LNCaP clone FGC (cell line): ENCODE measurements at regions not wholly inside any gene's neighbourhood (a gene's known extent, or its start where the extent isn't known, plus 50 kb on each side); places are given as distances from the start of the nearest gene placed in this dataset.

ENCODE experiments used
- DNase-seq: peaks from one replicate; pipeline ENCODE4 v3.0.0-alpha.2; 2011; ENCODE audit warnings: low read depth
- H3K4me3 ChIP-seq: 2 replicates; pipeline ENCODE4 v1.5.1; 2011; ENCODE audit warnings: mild to moderate bottlenecking, low read depth, low read length, control low read depth
- TF ChIP-seq, protein P1 (sequence below): IDR thresholded peaks from 2 replicates; pipeline ENCODE4 v1.5.1; 2012; ENCODE audit warnings: mild to moderate bottlenecking; ENCODE audit not compliant: control insufficient read depth, insufficient read depth; ENCODE audit errors: extremely low read depth

- no peak for DNase-seq
- no peak overlapping the region for H3K4me3 ChIP-seq
- TF ChIP-seq, protein P1, sequence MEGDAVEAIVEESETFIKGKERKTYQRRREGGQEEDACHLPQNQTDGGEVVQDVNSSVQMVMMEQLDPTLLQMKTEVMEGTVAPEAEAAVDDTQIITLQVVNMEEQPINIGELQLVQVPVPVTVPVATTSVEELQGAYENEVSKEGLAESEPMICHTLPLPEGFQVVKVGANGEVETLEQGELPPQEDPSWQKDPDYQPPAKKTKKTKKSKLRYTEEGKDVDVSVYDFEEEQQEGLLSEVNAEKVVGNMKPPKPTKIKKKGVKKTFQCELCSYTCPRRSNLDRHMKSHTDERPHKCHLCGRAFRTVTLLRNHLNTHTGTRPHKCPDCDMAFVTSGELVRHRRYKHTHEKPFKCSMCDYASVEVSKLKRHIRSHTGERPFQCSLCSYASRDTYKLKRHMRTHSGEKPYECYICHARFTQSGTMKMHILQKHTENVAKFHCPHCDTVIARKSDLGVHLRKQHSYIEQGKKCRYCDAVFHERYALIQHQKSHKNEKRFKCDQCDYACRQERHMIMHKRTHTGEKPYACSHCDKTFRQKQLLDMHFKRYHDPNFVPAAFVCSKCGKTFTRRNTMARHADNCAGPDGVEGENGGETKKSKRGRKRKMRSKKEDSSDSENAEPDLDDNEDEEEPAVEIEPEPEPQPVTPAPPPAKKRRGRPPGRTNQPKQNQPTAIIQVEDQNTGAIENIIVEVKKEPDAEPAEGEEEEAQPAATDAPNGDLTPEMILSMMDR: no peak
Observed at GRCh38 chr5:92911293-92911692, 669.7 kb downstream of the NR2F1-AS1 start.

GRCh38 chr5:92909602-92909962 is 671.4 kb downstream of the NR2F1-AS1 start:
- TF ChIP-seq, protein P1: peak; percentile 57
- H3K4me3 ChIP-seq: no peak overlapping the region
- no peak for DNase-seq

DNA sequence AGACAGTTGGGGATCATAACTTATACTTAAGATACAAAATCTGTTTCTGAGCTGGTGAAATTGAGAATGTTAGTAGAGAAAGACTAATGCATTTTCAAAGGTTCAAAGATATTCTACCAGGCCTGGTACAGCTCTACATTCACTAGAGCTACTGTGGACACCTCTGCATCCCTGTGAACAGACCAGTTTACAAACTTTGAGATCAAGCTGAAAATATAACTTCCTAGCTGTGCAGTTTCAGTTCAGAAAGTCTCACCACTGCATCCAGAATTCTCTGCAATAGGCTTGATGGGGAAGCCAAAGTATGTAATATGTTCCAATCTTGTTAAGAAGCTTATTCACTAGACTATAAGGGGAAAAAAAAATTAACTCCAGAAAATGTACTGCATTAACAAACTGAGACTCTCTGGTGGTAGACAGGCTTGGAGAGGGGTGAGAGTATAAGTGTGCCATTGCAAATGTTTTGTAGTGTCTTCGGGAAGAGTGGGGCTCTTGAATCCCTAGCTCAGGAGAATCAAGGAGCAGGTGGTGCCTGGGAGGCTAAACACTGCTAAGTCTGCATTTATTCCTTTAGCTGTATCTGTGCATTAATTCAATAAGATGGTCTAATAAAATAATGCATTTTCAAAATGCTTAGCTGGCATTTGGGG is 671.9 kb downstream of the NR2F1-AS1 start:
- DNase-seq: no peak
- H3K4me3 ChIP-seq: no peak overlapping the region
- TF ChIP-seq, protein P1: no peak

DNA sequence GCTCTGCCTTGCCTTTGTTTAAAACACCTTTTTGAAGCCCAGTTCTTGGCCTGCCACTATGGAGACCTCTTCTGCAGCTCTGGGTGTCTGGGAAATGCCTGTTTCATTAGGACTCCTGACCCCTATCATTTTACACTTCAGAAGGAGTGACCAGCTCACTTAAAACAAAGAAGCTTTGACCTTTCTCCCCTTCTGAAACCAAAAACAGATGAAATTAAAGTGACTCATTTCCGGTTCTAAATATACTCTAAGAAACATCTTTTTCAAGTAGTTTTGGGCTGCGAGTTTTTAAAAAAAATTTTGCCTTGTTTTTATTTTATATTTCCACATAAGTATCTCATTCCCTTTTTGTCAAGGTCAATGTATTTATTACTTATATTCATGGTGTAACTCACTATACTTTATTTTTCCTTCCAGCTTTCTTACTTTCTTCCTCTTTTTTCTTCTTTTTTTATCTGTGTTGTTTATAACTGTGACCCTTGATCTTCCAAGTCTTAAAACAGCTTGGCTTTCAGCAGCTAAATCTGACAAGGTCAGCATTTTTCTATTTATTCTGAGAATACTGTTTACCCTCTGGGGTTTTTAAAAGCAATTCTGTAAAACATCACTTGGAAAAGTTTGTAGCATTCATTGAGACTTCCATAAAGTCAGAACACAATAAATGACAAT is 672.9 kb downstream of the NR2F1-AS1 start:
- peak; percentile 4 for DNase-seq
- TF ChIP-seq, protein P1: no peak
- no peak overlapping the region for H3K4me3 ChIP-seq

- DNase-seq: no peak
- no peak overlapping the region for H3K4me3 ChIP-seq
- TF ChIP-seq, protein P1: no peak
Observed at GRCh38 chr5:92906798-92907376, 674.1 kb downstream of the NR2F1-AS1 start.

DNA sequence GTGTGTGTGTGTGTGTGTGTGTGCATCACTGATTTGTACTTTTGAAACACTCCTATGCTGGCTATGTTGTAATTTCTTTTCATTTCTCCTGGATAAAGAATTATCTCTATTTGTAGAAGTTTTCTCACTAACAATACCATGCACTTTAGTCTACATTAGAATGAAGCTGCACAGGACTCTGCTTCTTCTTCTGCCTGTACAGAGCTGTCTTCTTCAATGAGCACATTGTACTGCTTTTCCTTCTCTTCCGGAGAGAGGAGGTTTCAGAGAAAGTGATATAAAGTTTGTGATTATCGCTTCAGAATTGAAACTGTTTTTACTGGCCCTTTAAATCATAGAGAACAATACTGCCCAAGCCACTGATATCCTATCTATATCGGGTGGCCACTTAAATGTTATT is 677.0 kb downstream of the NR2F1-AS1 start:
- TF ChIP-seq, protein P1: no peak
- no peak for DNase-seq
- no peak overlapping the region for H3K4me3 ChIP-seq
